Globus pallidus (tissue), 1 donor: ENCODE measurements at regions not wholly inside any gene's neighbourhood (a gene's known extent, or its start where the extent isn't known, plus 50 kb on each side); places are given as distances from the start of the nearest gene placed in this dataset.
A peak's percentile ranks its signal among the peaks of the same experiment; 100 is the strongest.

Source experiments
- DNase-seq: peaks from one replicate; pipeline ENCODE4 v3.0.0-alpha.2; 2015; ENCODE audit warnings: low spot score

DNA sequence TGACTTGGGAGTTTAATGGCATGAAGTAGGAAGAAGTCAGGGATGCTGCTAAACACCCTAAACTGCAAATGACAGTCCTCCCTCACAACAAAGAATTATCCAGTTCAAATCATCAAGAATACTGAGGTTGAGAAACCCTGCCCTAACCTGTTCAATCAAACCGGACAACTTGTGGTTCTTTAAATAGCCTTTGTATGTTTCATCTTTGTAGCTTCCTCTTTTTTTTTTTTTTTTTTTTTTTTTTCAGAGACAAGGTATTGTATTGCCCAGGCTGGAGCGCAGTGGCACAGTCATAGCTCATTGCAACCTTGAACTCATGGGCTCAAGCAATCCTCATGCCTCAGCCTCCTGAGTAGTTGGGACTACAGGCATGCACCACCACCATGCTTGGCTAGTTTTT is 52.5 kb upstream of the TTC29 start:
- DNase-seq: no peak

DNA sequence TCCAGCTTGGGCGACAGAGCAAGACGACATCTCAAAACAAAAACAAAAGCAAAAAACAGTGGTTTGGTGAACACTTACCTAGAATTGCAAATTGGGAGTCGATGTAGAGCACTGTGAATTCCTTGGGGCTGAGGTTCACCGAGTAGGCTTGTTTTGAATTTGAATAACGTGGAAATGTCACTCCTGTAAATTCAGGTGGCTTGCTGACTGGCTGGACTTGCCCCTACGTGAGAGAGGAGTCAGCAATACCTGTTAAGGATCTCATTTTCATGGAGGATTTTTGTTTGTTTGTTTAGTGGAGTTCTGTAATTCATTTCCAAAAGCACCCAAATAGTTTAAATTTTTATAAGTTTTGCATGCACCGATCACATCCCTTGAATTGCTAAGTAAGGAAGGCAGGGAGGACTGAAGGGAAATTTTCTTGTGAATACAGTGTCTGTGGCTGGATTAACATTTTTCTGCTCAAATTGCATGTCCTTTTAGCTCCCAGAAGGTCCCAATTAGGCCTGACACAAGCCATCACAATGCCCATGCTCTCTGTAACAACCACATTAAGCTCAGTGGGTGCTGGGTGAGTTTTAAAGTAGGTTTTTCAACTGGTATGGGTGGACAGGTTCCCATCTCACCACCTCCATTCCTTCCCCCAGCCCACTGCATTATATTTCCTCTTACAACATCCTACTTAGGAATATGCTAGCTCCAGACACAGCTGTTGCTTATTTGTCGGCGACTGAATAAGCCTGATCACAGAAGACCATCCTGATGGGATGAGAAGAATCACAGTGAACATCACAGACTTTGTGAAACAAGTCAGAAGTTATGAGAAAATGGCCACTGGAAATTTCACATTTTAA is 58.5 kb upstream of the TTC29 start:
- no peak for DNase-seq

DNA sequence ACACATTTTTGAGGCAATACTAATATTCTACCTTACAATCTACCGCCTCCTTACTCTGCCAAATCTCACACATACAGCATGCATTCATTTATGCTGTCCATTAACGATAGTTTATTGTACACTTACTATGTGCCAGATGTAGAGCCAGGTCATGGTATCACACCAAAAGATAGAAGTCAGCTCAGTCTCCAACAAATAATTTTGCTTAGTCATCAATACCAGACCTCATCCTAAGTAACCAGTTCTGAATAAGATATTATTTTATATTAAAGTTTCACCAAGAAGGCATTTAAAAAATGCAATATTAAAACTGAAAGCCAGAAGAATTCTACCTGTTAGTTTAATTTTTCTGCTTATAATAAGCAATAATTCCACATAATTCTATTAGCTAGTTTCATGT is 60.6 kb upstream of the TTC29 start:
- DNase-seq: no peak

DNA sequence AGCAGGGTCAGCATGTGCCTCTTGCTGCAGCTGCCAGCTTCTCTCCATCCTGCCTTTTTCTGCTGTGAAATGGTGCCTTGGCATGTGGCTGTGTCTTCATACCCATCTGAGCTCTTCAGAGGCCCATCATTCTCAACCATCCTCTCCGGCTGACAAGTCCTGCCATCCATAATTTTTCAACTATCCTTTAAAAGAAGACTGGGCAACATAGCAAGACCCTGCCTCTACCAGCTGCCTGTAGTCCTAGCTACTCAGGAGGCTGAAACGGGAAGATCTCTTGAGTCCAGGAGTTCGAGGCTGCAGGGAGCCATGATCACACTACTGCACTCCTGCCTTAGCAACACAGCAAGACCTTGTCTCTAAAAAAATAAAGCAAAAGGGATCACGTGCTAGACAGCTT is 64.2 kb upstream of the TTC29 start:
- DNase-seq: no peak

DNA sequence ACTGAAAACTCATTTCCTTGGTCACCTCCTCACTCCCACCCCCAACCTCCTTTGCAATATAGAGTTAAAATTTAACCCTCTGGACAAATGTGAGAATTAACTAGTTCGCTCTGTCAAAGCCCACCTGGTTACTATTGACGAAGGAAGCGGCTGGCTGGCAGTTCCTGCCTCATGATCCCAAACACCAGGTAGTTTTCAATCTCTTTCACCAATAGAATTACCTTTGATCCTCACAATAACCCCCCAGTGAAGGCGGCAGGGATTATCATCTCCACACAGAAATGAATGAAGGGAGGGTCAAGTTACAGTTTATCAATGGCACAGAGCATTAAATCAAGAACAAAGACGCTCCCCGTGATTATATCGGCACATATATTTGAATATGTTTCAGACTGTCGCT is 65.7 kb upstream of the TTC29 start:
- DNase-seq: no peak

DNA sequence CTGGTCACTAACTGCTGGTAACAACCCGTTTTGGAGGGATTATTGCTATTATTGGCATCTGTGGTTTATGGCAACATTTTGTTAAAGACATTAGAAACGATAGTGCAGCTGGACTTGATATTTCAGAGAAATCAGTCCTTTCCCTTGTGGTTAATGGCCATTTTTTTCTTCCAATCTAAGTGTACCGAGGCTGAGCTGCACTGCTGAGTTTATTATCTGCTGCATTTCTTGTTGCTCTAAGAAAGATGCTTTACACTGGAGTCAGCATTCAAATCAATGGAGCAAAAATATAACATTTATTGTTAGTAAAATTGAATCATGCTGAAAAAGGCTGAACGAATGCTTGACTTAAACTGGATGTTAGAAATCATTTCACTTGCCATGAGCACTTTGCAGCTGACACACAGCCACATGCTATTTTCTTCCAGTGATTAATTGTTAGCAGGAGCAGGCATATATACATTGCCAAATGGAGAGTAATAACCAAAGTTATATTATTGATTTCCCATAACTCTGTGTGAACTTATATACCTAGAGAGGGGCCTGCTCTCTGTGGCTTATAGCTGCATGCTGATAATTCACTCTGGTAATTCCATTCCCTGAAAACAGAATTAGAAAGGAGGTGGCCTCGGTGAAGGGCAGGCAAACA is 66.5 kb upstream of the TTC29 start:
- no peak for DNase-seq

DNA sequence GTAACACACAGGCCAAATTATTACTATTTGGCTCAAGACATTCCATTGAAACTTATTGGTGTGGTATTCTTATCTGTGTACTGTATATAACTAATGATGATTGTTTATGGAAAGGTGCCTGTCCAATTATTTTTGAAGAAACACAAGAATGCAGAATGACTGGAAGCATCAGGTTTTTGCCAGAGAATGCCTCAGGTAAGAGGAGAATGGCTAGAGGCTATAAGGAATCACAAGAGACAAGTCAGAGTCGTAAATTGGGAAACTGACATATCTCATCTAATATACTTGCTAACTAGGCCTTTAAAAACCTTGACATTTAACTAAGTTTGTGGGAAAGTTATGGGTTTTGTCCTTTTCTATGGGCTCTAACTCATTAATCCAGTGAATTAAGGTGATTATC is 69.3 kb upstream of the TTC29 start:
- DNase-seq: no peak

DNA sequence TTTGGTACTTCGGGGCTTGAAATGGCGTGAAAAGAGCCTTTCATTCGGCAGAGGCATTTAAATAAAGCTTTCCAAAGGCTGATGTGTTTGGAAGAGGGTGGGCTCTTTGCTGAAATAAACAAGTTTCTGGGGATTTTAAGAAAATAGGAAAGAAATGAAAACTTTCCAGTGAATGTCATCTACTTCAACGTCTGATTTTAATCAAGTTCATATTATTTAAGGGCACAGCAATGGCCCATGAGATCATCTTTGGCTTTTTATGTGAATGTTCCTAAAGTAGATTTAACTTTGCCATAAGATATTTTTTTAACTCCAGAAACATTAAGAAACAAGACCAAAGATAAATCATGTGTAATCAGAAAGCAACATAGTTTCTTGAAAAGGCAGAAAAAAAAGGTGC is 69.8 kb upstream of the TTC29 start:
- no peak for DNase-seq

DNA sequence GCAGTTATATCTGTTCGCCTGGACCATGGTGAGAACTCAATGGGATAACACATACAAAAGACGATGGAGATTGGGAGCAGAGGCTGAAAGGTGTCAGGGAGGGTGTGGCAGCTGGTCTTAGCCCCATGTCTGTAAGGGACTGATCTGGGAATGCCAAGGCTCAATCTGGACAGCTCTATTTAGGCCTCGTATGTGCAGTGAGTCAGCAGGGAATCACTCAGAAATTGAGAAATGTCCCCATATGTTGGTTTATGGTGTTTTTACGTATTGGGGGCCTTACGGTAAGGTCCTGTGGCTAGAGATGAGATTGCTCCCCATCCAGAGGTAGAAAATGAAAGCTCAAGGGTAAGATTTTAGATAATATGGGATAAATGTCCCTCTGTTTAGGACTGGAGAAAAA is 71.4 kb upstream of the TTC29 start:
- no peak for DNase-seq

DNA sequence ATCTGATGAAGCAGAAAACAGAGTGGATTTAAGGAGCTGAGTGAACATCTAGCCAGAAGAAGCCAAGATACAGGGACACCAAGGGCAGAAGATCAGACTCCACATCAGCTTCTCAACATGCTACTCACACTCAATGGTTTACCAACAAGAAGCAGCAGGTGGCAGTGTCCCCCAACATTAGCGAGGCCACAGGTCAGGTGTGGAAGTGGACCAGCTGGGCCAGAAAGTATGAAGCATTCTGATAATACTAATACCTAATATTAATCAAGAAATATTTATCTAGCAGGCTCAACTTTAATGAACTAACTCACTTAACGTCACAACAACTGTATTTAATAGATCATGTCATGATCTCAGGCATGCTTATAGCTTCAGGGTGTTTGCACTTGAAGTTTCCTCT is 73.4 kb upstream of the TTC29 start:
- DNase-seq: peak; percentile 61

DNA sequence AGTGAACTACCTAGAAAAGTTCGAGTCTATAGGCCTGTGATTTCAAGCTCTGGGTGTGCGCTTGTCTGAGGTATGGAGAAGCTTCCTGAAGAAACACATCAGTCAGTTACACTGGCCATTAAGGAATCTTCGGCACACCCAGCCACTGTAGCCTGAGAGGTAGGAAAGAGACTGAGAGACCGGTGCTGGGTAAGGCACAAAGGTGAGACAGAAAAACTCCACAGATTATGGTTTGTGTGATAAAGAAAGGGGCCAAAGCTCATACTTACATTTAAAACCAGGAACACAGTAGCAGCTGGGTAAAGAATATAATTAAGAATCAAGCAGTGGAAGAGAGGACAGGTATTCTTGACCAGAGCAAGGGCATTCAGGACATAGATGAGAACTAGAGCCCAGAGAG is 74.8 kb upstream of the TTC29 start:
- DNase-seq: no peak

DNA sequence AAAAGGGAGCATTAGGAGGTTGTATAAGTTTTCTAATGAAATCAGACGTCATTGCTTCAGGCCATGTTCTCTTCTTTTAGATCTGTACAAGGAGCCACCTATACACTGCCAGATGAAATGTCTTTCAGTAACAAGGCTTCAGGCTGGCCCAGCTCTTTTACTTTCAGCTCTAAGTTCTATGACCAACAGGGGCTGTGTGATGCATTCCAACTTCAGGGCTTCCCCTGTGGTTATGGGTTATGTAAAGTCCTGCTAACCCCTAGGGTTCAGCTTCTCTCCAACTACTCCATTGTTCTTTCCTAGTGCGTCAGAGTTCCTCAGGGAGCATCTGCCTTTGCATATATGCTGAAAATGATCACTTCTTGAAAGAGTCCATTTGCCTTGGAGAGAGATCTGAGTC is 79.4 kb upstream of the TTC29 start:
- DNase-seq: no peak

DNA sequence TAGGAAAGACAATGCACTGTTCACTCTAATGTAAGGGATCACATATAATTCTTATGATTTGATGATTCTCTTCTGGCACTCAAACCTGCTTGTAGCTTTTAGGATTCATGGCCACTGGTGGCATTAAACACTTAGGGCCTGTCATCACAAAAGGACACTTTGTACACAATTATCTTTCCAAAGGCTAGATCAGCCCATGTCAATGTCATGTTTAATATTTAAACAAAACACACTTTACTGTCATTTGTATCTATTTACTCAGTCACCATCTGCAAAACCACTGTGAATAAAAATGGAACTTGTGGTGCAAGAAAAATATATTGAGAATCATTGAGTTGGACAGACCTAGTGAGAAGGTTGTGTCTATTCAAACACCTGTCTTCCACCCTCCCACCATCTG is 83.6 kb upstream of the TTC29 start:
- no peak for DNase-seq

DNA sequence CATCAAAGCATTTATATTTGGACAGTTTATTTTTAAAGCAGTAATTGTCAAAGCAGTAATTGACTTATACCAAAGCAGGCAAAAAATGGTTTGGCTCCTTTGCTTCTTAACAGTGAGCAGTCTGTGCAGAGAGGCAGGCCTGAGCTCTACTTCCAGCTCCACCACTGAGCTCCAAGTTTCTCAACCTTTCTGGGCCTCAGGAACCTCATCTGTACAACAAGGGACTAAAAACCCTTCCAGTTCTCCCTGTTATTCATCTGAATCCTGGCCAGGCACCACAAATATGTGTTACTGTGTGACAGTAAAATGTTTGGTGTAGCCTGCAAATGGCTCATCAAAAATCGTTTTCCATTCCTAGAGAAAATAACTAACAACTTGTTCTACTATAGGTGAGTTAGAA is 88.7 kb upstream of the TTC29 start:
- DNase-seq: no peak

DNA sequence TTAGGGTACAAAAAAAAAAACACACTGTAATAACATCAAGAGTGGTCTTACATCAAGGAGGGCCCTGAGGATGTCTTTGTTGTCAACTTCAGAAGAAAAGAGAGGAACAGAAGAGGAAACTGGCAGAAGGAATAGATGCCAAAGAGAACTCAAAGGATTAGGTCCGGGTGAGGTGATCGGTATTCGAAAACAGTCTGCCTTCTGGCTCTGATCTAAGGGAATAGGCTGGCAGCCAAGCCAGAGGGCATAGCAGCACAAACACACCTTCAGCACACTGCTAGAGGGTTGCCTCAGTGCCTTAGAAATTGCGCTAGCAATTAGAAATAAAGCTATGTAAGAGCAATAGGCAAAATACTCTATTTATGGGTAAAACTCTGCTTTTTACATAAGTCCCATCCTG is 91.4 kb upstream of the TTC29 start:
- peak; percentile 26 for DNase-seq

DNA sequence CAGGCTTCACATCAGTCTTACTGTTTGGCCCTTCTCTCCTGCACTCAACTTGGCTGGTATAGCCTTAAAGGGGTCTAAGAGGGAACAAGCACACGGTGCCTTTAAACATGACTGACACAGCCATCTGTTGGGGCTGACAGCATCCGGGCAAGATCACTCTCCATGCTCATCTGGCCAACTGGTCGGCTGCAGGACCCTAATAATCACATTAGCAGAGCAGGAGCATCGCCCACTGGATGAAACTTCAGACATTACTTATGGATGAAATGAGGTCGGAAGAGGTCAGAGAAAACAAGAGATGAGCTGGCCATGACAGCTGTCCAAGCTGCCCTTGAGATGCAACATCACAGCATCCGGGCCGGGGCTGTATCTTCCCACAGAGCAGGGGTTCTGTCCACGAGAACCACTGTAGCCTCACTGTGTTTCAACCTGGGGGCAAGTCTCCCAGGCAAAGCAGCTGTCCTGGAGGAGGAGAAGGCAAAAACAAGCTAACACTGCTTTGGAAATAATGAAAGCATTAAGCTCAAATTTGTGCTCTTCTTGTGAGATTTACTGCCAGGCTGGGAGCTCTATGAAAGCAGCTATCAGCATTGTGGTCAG is 94.4 kb upstream of the TTC29 start:
- DNase-seq: no peak

DNA sequence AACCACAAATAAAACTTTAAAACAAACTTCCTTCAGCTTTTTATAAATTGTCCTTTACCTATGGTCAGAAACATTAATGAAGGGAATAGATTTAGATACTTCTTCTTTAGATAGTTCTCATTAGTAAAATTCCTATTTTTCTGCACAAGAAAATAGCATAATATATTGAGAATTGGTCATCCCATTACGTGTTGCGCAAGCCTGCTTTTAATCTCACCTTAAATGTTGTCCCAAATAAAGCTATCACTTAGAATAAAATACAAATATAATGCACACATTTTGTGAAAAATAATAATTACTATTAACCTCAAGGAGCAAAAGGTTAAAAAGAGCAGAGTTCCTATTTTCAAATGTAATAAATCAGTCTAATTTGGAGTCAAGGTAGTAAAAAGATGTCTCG is 95.2 kb upstream of the TTC29 start:
- DNase-seq: no peak

DNA sequence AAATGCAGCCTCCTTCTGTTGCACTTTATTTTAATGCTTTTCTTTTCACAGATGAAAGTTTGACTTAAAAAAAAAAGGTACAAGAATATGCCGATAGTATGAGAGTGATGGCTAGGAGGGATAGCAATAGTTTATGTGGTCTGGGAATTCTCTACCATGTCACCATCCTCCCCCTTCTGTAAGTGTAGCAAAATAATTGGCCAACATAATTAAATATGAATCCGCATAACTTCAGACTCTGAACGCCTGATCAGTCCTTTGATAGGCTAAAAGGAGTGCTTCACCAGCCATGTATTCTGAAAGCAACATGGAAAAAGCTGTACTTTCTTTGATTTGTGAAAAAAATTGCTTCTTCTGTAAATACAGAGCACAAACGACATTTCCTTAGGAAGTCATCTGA is 95.7 kb upstream of the TTC29 start:
- DNase-seq: no peak

DNA sequence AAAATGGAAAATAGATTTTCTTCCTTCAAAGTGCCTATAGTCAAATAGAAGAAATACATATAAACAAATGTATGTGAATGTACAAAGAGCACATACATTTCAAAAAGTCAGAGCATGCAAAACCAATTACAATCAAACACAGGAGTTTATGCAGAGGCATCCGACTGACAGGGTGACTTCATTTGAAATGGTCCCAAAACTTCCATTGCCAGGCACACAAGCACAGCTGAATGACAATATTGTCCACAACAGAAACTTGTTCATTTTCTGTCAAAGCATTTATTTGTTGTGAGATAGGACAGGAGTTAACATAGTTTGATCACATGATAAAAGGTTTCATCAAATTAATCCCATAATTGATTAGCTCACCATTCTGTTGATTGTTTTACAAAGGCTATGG is 96.4 kb upstream of the TTC29 start:
- peak; percentile 57 for DNase-seq

DNA sequence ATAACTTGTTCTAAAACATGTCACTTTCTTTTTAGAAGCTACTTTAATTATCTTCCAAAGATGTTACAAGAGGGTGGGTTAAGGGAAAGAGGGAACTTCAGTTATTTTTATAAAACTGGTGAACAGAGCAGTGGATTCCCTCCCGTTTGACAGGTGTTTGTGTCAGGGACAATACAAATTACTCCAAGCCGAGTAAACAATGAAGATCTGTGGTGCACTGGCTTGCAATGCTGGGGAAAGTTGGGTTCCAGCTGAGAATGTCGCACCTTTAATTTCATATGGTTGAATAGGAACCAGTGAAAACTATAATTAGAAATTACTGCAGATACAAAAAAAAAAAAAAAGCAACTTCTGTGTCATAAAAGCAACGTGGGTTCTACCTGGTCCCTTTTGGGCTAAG is 98.6 kb upstream of the TTC29 start:
- no peak for DNase-seq

DNA sequence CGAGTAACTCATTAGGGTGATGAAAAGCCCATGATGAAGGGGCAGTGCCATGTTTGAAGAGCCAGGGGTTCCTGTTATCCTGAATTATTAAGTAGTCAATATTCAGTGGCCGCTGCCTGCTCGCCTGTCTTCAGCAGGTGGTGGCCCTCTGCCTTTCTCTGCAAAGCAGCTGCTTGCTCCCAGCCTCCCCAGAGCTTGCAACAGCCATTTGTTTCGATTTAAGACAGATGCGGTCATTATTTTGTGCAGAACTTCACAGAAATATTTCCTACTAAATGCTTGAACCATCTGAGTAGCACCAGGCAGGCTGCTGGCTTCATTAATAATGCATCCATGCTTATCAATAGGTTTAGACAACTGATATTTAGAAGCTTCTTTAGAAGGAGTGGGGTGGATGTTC is 104.3 kb upstream of the TTC29 start:
- DNase-seq: no peak

DNA sequence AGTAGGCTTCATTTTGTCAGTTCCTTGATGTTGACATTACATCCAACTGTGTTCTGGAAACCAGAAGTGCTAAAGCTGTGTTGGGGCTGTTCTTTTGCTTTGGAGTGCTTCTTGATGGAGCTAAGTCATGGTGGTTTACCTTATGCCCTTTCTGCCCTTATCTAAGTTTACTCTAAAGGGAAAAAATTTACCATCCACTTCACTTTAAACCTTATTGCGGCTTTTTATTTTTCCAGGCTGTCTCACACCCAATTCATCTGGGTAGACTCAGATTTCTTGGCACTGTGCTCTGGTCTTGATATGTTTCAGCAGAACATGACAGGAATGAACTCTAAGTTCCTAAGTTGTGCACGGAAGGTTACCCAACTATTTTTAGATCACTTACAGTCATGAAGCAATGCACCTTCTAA is 104.7 kb upstream of the TTC29 start:
- no peak for DNase-seq

DNA sequence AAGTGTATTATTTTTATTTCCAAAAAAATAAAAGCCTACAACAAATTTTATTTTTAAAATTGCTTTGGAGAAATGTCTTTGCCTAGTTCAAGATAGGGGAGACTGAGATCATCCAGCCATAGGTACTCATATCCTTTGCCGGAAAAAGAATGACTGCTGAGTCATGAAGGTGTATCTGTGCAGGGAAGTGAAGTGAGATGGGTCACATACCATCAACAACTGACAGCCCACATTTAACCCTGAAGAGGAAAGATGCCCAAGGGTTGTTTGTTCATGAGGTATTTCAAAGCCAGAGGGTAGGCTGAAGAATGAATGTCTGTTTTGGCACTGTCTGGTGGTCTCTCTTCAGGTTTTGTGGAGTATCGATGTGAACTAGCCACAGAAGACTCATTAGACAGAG is 106.7 kb upstream of the TTC29 start:
- no peak for DNase-seq
